ENCODE measurements at regions not wholly inside any gene's neighbourhood (a gene's known extent, or its start where the extent isn't known, plus 50 kb on each side); places are given as distances from the start of the nearest gene placed in this dataset.

- H3K4me1 Mint-ChIP-seq: no peaks in the 10 kb centered on the region
- H3K4me3 Mint-ChIP-seq: no peak overlapping the region
- H3K27ac Mint-ChIP-seq (ENCODE audit: unreplicated experiment): no peak overlapping the region
- H3K9me3 Mint-ChIP-seq: peaks cover 8% of the 10 kb centered on the region
- no peaks in the 10 kb centered on the region for H3K36me3 Mint-ChIP-seq (ENCODE audit: low read depth)
- TF ChIP-seq CTCF (conservative IDR thresholded peaks at IDR 0.05): no peak
- no peaks in the 10 kb centered on the region for H3K27me3 Mint-ChIP-seq (ENCODE audit: low read depth)
- DNase-seq (ENCODE audit: low read depth, low spot score): no peak
Measured at GRCh38 chr10:128887856-128888255, 579.2 kb upstream of the MGMT start.

GRCh38 chr10:128892005-128892404, 575.0 kb upstream of the MGMT start:
- Mint-ChIP-seq H3K27me3 (ENCODE audit: low read depth) (peaks cover 2% of the 10 kb centered on the region), H3K27ac (ENCODE audit: unreplicated experiment) (no peak overlapping the region), H3K4me1 (peaks cover 2% of the 10 kb centered on the region), H3K36me3 (ENCODE audit: low read depth) (no peaks in the 10 kb centered on the region), H3K4me3 (no peak overlapping the region), H3K9me3 (peaks cover 8% of the 10 kb centered on the region)
- no peak for TF ChIP-seq CTCF (conservative IDR thresholded peaks at IDR 0.05)
- no peak for DNase-seq (ENCODE audit: low read depth, low spot score)

GRCh38 chr10:128894641-128895040, 572.4 kb upstream of the MGMT start:
- no peak overlapping the region for H3K4me3 Mint-ChIP-seq
- TF ChIP-seq CTCF (conservative IDR thresholded peaks at IDR 0.05): no peak
- peaks cover 4% of the 10 kb centered on the region for H3K27me3 Mint-ChIP-seq (ENCODE audit: low read depth)
- H3K4me1 Mint-ChIP-seq: peaks cover 9% of the 10 kb centered on the region
- no peak overlapping the region for H3K27ac Mint-ChIP-seq (ENCODE audit: unreplicated experiment)
- no peaks in the 10 kb centered on the region for H3K36me3 Mint-ChIP-seq (ENCODE audit: low read depth)
- no peak for DNase-seq (ENCODE audit: low read depth, low spot score)
- no peaks in the 10 kb centered on the region for H3K9me3 Mint-ChIP-seq

GRCh38 chr10:128895473-128895872, 571.6 kb upstream of the MGMT start:
- Mint-ChIP-seq H3K4me3 (no peak overlapping the region), H3K36me3 (ENCODE audit: low read depth) (no peaks in the 10 kb centered on the region), H3K27ac (ENCODE audit: unreplicated experiment) (no peak overlapping the region), H3K27me3 (ENCODE audit: low read depth) (peaks cover 4% of the 10 kb centered on the region), H3K9me3 (no peaks in the 10 kb centered on the region), H3K4me1 (peaks cover 9% of the 10 kb centered on the region)
- no peak for TF ChIP-seq CTCF (conservative IDR thresholded peaks at IDR 0.05)
- no peak for DNase-seq (ENCODE audit: low read depth, low spot score)

GRCh38 chr10:128896116-128896795, 570.8 kb upstream of the MGMT start:
- Mint-ChIP-seq H3K27me3 (ENCODE audit: low read depth) (peaks cover 4% of the 10 kb centered on the region), H3K4me3 (no peak overlapping the region), H3K4me1 (peaks cover 9% of the 10 kb centered on the region), H3K36me3 (ENCODE audit: low read depth) (no peaks in the 10 kb centered on the region), H3K27ac (ENCODE audit: unreplicated experiment) (no peak overlapping the region), H3K9me3 (no peaks in the 10 kb centered on the region)
- no peak for TF ChIP-seq CTCF (conservative IDR thresholded peaks at IDR 0.05)
- no peak for DNase-seq (ENCODE audit: low read depth, low spot score)

Data from neural crest cell (in vitro differentiated cells).